ENCODE measurements at regions not wholly inside any gene's neighbourhood (a gene's known extent, or its start where the extent isn't known, plus 50 kb on each side); places are given as distances from the start of the nearest gene placed in this dataset.

- TF ChIP-seq CTCF (conservative IDR thresholded peaks at IDR 0.05): no peak
- no peak overlapping the region for H3K27ac ChIP-seq
These were observed 221.3 kb upstream of the NSMCE3 start for GRCh38 chr15:29490747-29491471.

- TF ChIP-seq CTCF (conservative IDR thresholded peaks at IDR 0.05): no peak
- H3K27ac ChIP-seq: no peak overlapping the region
These were observed 211.3 kb upstream of the NSMCE3 start for GRCh38 chr15:29480949-29481348.

- TF ChIP-seq CTCF (conservative IDR thresholded peaks at IDR 0.05): no peak
- H3K27ac ChIP-seq: no peak overlapping the region
These were observed 210.7 kb upstream of the NSMCE3 start for GRCh38 chr15:29480278-29480677.

GRCh38 chr15:29477256-29477655 is 207.6 kb upstream of the NSMCE3 start:
- H3K27ac ChIP-seq: no peak overlapping the region
- TF ChIP-seq CTCF (conservative IDR thresholded peaks at IDR 0.05): no peak

- TF ChIP-seq CTCF (conservative IDR thresholded peaks at IDR 0.05): no peak
- H3K27ac ChIP-seq: no peak overlapping the region
These were observed 207.0 kb upstream of the NSMCE3 start for GRCh38 chr15:29476503-29477080.

- H3K27ac ChIP-seq: no peak overlapping the region
- TF ChIP-seq CTCF (conservative IDR thresholded peaks at IDR 0.05): no peak
These were observed 205.5 kb upstream of the NSMCE3 start for GRCh38 chr15:29475096-29475495.

- no peak for TF ChIP-seq CTCF (conservative IDR thresholded peaks at IDR 0.05)
- peak overlapping the region; percentile 24; the same call in 1 of the 2 replicates for H3K27ac ChIP-seq
These were observed 204.0 kb upstream of the NSMCE3 start for GRCh38 chr15:29473621-29474105.

Data from VCaP (cell line).